AG04450 (cell line): ENCODE measurements at regions not wholly inside any gene's neighbourhood (a gene's known extent, or its start where the extent isn't known, plus 50 kb on each side); places are given as distances from the start of the nearest gene placed in this dataset.

ENCODE experiments used
- CTCF ChIA-PET: fragments of 300-600, 350-600 bp; formaldehyde crosslinking; extraction: SDS; loops from one replicate; lab custom pipeline; 2022; ENCODE audit warnings: antibody characterized with exemption, inconsistent platforms; lab: Charles Lee
- POLR2A ChIA-PET: fragments of 350-600 bp; formaldehyde crosslinking; extraction: SDS; loops from one replicate; lab custom pipeline; 2021; ENCODE audit warnings: antibody characterized with exemption, inconsistent platforms; lab: Yijun Ruan, JAX
- DNase-seq: peaks from one replicate; pipeline ENCODE4 v3.0.0-alpha.2; 2011; ENCODE audit warnings: low read depth, low spot score
- H3K27ac ChIP-seq: one replicate; pipeline ENCODE4 v1.5.1; 2012; ENCODE audit warnings: low read depth, low read length, control low read depth
- H3K27me3 ChIP-seq: one replicate; pipeline ENCODE4 v1.6.0; 2012; ENCODE audit warnings: low read length; ENCODE audit not compliant: control insufficient read depth, insufficient read depth
- H3K4me3 ChIP-seq: 2 replicates; pipeline ENCODE4 v1.5.1; 2011; ENCODE audit warnings: mild to moderate bottlenecking, low read depth, low read length, control low read depth
- H3K9me3 ChIP-seq: 2 replicates; pipeline ENCODE4 v1.5.1; 2012; ENCODE audit warnings: low read length; ENCODE audit not compliant: control insufficient read depth, insufficient read depth
- TF ChIP-seq, protein P1 (sequence below): IDR thresholded peaks from 2 replicates; pipeline ENCODE4 v1.5.1; 2011; ENCODE audit warnings: low read depth, low read length, control low read depth, inconsistent platforms

DNA sequence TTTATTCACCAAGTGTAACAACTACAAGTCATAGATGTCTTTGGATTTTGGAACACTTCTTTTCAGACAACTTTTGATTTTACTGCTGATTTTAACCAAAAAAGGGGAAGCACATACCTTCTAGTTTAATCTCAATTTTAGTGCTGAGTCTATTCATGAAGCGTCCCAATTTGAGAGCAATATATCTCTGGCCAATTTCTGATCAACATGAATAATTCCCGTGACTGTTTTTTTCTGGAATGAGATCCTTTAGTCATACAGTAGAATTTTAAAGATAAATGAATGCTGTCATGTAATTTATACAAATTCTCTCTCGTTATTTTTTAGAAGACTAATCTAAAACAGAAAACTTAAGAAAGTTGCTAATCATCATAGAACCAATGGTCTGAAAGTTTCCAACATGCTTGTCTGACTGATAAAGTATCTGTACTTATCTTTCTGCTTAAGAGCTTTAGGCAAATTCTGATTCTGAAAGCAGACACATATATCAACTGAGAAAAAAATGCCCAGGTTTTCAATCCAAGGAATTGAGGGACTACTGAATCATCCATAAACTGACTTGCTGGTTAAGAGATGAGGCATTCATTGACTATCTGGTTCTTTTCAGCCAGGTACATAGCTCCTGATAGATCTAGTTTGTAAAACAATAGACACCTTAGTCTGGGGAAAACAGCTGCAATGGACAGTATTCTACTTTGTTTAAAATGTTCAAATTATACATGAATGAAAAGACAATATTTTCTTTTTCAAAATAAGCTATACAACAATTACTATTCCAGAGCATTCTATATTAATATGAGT, 657.5 kb downstream of the RFPL4B start:
- POLR2A ChIA-PET, result no interaction called here
- Histone ChIP-seq H3K4me3 (no peak overlapping the region), H3K27ac (no peak overlapping the region), H3K27me3 (no peaks in the 10 kb centered on the region), H3K9me3 (no peaks in the 10 kb centered on the region)
- CTCF ChIA-PET, result interaction anchor here (1.5 kb wide), 1 partner anchor 854 kb away, joined by 4 read pairs; no protein-coding TSS in a partner anchor
- TF ChIP-seq, protein P1, sequence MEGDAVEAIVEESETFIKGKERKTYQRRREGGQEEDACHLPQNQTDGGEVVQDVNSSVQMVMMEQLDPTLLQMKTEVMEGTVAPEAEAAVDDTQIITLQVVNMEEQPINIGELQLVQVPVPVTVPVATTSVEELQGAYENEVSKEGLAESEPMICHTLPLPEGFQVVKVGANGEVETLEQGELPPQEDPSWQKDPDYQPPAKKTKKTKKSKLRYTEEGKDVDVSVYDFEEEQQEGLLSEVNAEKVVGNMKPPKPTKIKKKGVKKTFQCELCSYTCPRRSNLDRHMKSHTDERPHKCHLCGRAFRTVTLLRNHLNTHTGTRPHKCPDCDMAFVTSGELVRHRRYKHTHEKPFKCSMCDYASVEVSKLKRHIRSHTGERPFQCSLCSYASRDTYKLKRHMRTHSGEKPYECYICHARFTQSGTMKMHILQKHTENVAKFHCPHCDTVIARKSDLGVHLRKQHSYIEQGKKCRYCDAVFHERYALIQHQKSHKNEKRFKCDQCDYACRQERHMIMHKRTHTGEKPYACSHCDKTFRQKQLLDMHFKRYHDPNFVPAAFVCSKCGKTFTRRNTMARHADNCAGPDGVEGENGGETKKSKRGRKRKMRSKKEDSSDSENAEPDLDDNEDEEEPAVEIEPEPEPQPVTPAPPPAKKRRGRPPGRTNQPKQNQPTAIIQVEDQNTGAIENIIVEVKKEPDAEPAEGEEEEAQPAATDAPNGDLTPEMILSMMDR, result no peak
- no peak for DNase-seq

DNA sequence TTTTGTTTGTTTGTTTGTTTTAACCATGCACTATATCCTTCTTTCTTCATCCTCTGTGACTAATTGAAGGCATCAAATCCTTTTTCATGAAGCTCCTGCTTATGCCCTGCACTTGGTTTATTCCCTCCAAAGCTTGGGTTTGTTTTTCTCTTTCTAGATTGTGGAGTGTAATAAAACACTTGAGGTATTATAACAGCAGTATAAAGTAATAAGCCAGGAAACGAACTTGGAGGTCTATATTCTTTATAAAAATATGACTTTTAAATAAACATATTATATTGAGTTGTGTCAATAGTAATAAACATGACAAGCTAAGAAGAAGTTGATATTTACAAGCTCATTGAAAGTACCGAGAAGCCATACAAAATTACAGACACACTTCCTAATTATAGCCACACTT, 659.4 kb downstream of the RFPL4B start:
- H3K4me3 ChIP-seq, result no peak overlapping the region
- POLR2A ChIA-PET, result no interaction called here
- no peak overlapping the region for H3K27ac ChIP-seq
- CTCF ChIA-PET, result no interaction called here
- no peak for DNase-seq
- TF ChIP-seq, protein P1, result no peak
- no peaks in the 10 kb centered on the region for H3K27me3 ChIP-seq
- no peaks in the 10 kb centered on the region for H3K9me3 ChIP-seq

GRCh38 chr6:113009682-113010081, 662.6 kb downstream of the RFPL4B start:
- TF ChIP-seq, protein P1, result no peak
- Histone ChIP-seq H3K27ac (no peak overlapping the region), H3K9me3 (no peaks in the 10 kb centered on the region), H3K4me3 (no peak overlapping the region), H3K27me3 (no peaks in the 10 kb centered on the region)
- ChIA-PET CTCF (no interaction called here), POLR2A (no interaction called here)
- DNase-seq, result no peak

- POLR2A ChIA-PET, result no interaction called here
- Histone ChIP-seq H3K27me3 (no peaks in the 10 kb centered on the region), H3K9me3 (no peaks in the 10 kb centered on the region), H3K4me3 (no peak overlapping the region), H3K27ac (no peak overlapping the region)
- no peak for DNase-seq
- TF ChIP-seq, protein P1, result no peak
- CTCF ChIA-PET, result interaction anchor here (0.9 kb wide), 1 partner anchor 869 kb away, joined by 5 read pairs; no protein-coding TSS in a partner anchor
Measured at GRCh38 chr6:113010196-113010989, 663.3 kb downstream of the RFPL4B start.

- POLR2A ChIA-PET, result interaction anchor here (0.7 to 1.3 kb wide), 3 partner anchors 19 to 172 kb away, joined by 3 read pairs; no protein-coding TSS in a partner anchor
- TF ChIP-seq, protein P1, result no peak
- no peaks in the 10 kb centered on the region for H3K9me3 ChIP-seq
- no peak for DNase-seq
- H3K27me3 ChIP-seq, result no peaks in the 10 kb centered on the region
- no peak overlapping the region for H3K27ac ChIP-seq
- no peak overlapping the region for H3K4me3 ChIP-seq
- CTCF ChIA-PET, result interaction anchor here (0.7 kb wide), 1 partner anchor 57 kb away, joined by 3 read pairs; no protein-coding TSS in a partner anchor
Measured at GRCh38 chr6:113011389-113011788, 664.3 kb downstream of the RFPL4B start.
